ENCODE measurements at regions not wholly inside any gene's neighbourhood (a gene's known extent, or its start where the extent isn't known, plus 50 kb on each side); places are given as distances from the start of the nearest gene placed in this dataset.

- H3K4me3 Mint-ChIP-seq: no peak overlapping the region
These were observed 583.4 kb downstream of the SOX6 start for GRCh38 chr11:15772981-15773380.

GRCh38 chr11:15773476-15774387 is 582.6 kb downstream of the SOX6 start:
- no peak for TF ChIP-seq CTCF (IDR thresholded peaks at IDR 0.05)
- H3K36me3 Mint-ChIP-seq (ENCODE audit: low read depth): no peaks in the 10 kb centered on the region
- DNase-seq: no peak
- peaks cover 26% of the 10 kb centered on the region for H3K9me3 Mint-ChIP-seq
- H3K27ac Mint-ChIP-seq: no peak overlapping the region
- H3K4me3 Mint-ChIP-seq: no peak overlapping the region
- H3K4me1 Mint-ChIP-seq (ENCODE audit: low read depth): no peaks in the 10 kb centered on the region
- peaks cover 15% of the 10 kb centered on the region; the same call in 1 of the 2 replicates for H3K27me3 Mint-ChIP-seq (ENCODE audit: insufficient read depth)

More at GRCh38 chr11:15772981-15773380, 583.4 kb downstream of the SOX6 start:
- Mint-ChIP-seq H3K27ac (no peak overlapping the region), H3K4me1 (ENCODE audit: low read depth) (no peaks in the 10 kb centered on the region), H3K36me3 (ENCODE audit: low read depth) (no peaks in the 10 kb centered on the region), H3K9me3 (peaks cover 26% of the 10 kb centered on the region), H3K27me3 (ENCODE audit: insufficient read depth) (peaks cover 10% of the 10 kb centered on the region; the same call in 1 of the 2 replicates)
- no peak for TF ChIP-seq CTCF (IDR thresholded peaks at IDR 0.05)
- no peak for DNase-seq

GRCh38 chr11:15774388-15774939 is 581.9 kb downstream of the SOX6 start:
- no peak overlapping the region for H3K4me3 Mint-ChIP-seq
- no peak overlapping the region for H3K27ac Mint-ChIP-seq
- no peak for TF ChIP-seq CTCF (IDR thresholded peaks at IDR 0.05)
- no peak for DNase-seq
- H3K4me1 Mint-ChIP-seq (ENCODE audit: low read depth): no peaks in the 10 kb centered on the region
- H3K36me3 Mint-ChIP-seq (ENCODE audit: low read depth): no peaks in the 10 kb centered on the region
- H3K9me3 Mint-ChIP-seq: peaks cover 26% of the 10 kb centered on the region
- H3K27me3 Mint-ChIP-seq (ENCODE audit: insufficient read depth): peaks cover 15% of the 10 kb centered on the region; the same call in 1 of the 2 replicates

- H3K27ac Mint-ChIP-seq: no peak overlapping the region
- H3K27me3 Mint-ChIP-seq (ENCODE audit: insufficient read depth): peaks cover 15% of the 10 kb centered on the region; the same call in 1 of the 2 replicates
- H3K4me1 Mint-ChIP-seq (ENCODE audit: low read depth): no peaks in the 10 kb centered on the region
- H3K4me3 Mint-ChIP-seq: no peak overlapping the region
- H3K36me3 Mint-ChIP-seq (ENCODE audit: low read depth): no peaks in the 10 kb centered on the region
- H3K9me3 Mint-ChIP-seq: peaks cover 26% of the 10 kb centered on the region
- no peak for DNase-seq
- TF ChIP-seq CTCF (IDR thresholded peaks at IDR 0.05): no peak
These were observed 581.3 kb downstream of the SOX6 start for GRCh38 chr11:15775015-15775541.

- peaks cover 15% of the 10 kb centered on the region; the same call in 1 of the 2 replicates for H3K27me3 Mint-ChIP-seq (ENCODE audit: insufficient read depth)
- H3K9me3 Mint-ChIP-seq: peaks cover 30% of the 10 kb centered on the region
- no peaks in the 10 kb centered on the region for H3K36me3 Mint-ChIP-seq (ENCODE audit: low read depth)
- no peak for DNase-seq
- no peak overlapping the region for H3K4me3 Mint-ChIP-seq
- no peaks in the 10 kb centered on the region for H3K4me1 Mint-ChIP-seq (ENCODE audit: low read depth)
- no peak overlapping the region for H3K27ac Mint-ChIP-seq
- no peak for TF ChIP-seq CTCF (IDR thresholded peaks at IDR 0.05)
These were observed 580.5 kb downstream of the SOX6 start for GRCh38 chr11:15775797-15776196.

Measured in HFFc6 (cell line).